ENCODE measurements at regions not wholly inside any gene's neighbourhood (a gene's known extent, or its start where the extent isn't known, plus 50 kb on each side); places are given as distances from the start of the nearest gene placed in this dataset.

- Histone ChIP-seq H3K9me3 (ENCODE audit: low read depth) (no peaks in the 10 kb centered on the region), H3K79me2 (ENCODE audit: insufficient read depth) (no peaks in the 10 kb centered on the region), H3K9me2 (ENCODE audit: insufficient read depth) (no peaks in the 10 kb centered on the region), H3K36me3 (ENCODE audit: low read depth) (no peaks in the 10 kb centered on the region), H3K4me1 (ENCODE audit: insufficient read depth) (peaks cover 6% of the 10 kb centered on the region; the same call in 1 of the 2 replicates), H3K27me3 (replicated peaks; ENCODE audit: insufficient read depth) (no peaks in the 10 kb centered on the region), H4K20me1 (ENCODE audit: insufficient read depth) (no peaks in the 10 kb centered on the region), H2AFZ (no peak overlapping the region), H3K4me2 (ENCODE audit: unreplicated experiment) (no peak overlapping the region), H3K27ac (no peak overlapping the region), H3K9ac (no peak overlapping the region), H3K4me3 (no peak overlapping the region), H3F3A (ENCODE audit: insufficient read depth) (no peaks in the 10 kb centered on the region)
- WGBS, 2 experiments (ENCODE audit: low coverage in 1 of 2, low lambda C conversion rate in 2 of 2, missing lambda C conversion rate in 2 of 2): 62 to 69% methylated on average over 2 of the region's 2 CpGs
- TF ChIP-seq EZH2 (IDR thresholded peaks at IDR 0.05; ENCODE audit: insufficient read depth, poor library complexity, severe bottlenecking) (no peak), EZH2phosphoT487 (IDR thresholded peaks at IDR 0.05; ENCODE audit: insufficient read depth, low read depth) (no peak)
- DNase-seq: peak; percentile 62
- in situ Hi-C loops (cut with MboI): no loop called here
Measured at GRCh38 chr4:138616775-138617174, 374.6 kb upstream of the SLC7A11 start.

- no peaks in the 10 kb centered on the region for H3K79me2 ChIP-seq (ENCODE audit: insufficient read depth)
Measured at GRCh38 chr4:138614398-138615142, 372.4 kb upstream of the SLC7A11 start.

GRCh38 chr4:138612428-138612827 lies 370.3 kb upstream of the SLC7A11 start:
- no peak overlapping the region for H3K9ac ChIP-seq
- H3F3A ChIP-seq (ENCODE audit: insufficient read depth): peaks cover 14% of the 10 kb centered on the region
- no peak for DNase-seq
- H4K20me1 ChIP-seq (ENCODE audit: insufficient read depth): no peaks in the 10 kb centered on the region
- H3K79me2 ChIP-seq (ENCODE audit: insufficient read depth): no peaks in the 10 kb centered on the region
- 95 to 100% methylated on average over 1 of the region's 1 CpG for WGBS, 2 experiments (ENCODE audit: low coverage in 1 of 2, low lambda C conversion rate in 2 of 2, missing lambda C conversion rate in 2 of 2)
- no peaks in the 10 kb centered on the region for H3K27me3 ChIP-seq (replicated peaks; ENCODE audit: insufficient read depth)
- peaks cover 24% of the 10 kb centered on the region for H3K4me1 ChIP-seq (ENCODE audit: insufficient read depth)
- no peaks in the 10 kb centered on the region for H3K36me3 ChIP-seq (ENCODE audit: low read depth)
- no peak overlapping the region for H3K4me3 ChIP-seq
- no peak for TF ChIP-seq EZH2 (IDR thresholded peaks at IDR 0.05; ENCODE audit: insufficient read depth, poor library complexity, severe bottlenecking)
- TF ChIP-seq EZH2phosphoT487 (IDR thresholded peaks at IDR 0.05; ENCODE audit: insufficient read depth, low read depth): no peak
- in situ Hi-C loops (cut with MboI): no loop called here
- no peak overlapping the region for H2AFZ ChIP-seq
- H3K9me3 ChIP-seq (ENCODE audit: low read depth): no peaks in the 10 kb centered on the region
- no peak overlapping the region for H3K27ac ChIP-seq
- no peak overlapping the region for H3K4me2 ChIP-seq (ENCODE audit: unreplicated experiment)
- H3K9me2 ChIP-seq (ENCODE audit: insufficient read depth): no peaks in the 10 kb centered on the region

More at GRCh38 chr4:138614398-138615142, 372.4 kb upstream of the SLC7A11 start:
- no peaks in the 10 kb centered on the region for H3K36me3 ChIP-seq (ENCODE audit: low read depth)
- H3K9me3 ChIP-seq (ENCODE audit: low read depth): no peaks in the 10 kb centered on the region
- H3K27ac ChIP-seq: no peak overlapping the region
- no peak overlapping the region for H3K4me2 ChIP-seq (ENCODE audit: unreplicated experiment)
- 78 to 84% methylated on average over 3 of the region's 3 CpGs for WGBS, 2 experiments (ENCODE audit: low coverage in 1 of 2, low lambda C conversion rate in 2 of 2, missing lambda C conversion rate in 2 of 2)
- no peak overlapping the region for H3K4me3 ChIP-seq
- no peaks in the 10 kb centered on the region for H4K20me1 ChIP-seq (ENCODE audit: insufficient read depth)
- H3K4me1 ChIP-seq (ENCODE audit: insufficient read depth): peaks cover 20% of the 10 kb centered on the region
- DNase-seq: no peak
- no peak overlapping the region for H2AFZ ChIP-seq
- no peak for TF ChIP-seq EZH2 (IDR thresholded peaks at IDR 0.05; ENCODE audit: insufficient read depth, poor library complexity, severe bottlenecking)
- no peak for TF ChIP-seq EZH2phosphoT487 (IDR thresholded peaks at IDR 0.05; ENCODE audit: insufficient read depth, low read depth)
- H3K9ac ChIP-seq: no peak overlapping the region
- H3F3A ChIP-seq (ENCODE audit: insufficient read depth): peaks cover 14% of the 10 kb centered on the region
- in situ Hi-C loops (cut with MboI): no loop called here
- H3K9me2 ChIP-seq (ENCODE audit: insufficient read depth): no peaks in the 10 kb centered on the region
- H3K27me3 ChIP-seq (replicated peaks; ENCODE audit: insufficient read depth): no peaks in the 10 kb centered on the region

- Histone ChIP-seq H4K20me1 (ENCODE audit: insufficient read depth) (no peaks in the 10 kb centered on the region), H3K79me2 (ENCODE audit: insufficient read depth) (no peaks in the 10 kb centered on the region), H3K27ac (no peak overlapping the region), H3K9me3 (ENCODE audit: low read depth) (no peaks in the 10 kb centered on the region), H2AFZ (no peak overlapping the region), H3K27me3 (replicated peaks; ENCODE audit: insufficient read depth) (no peaks in the 10 kb centered on the region), H3K4me2 (ENCODE audit: unreplicated experiment) (no peak overlapping the region), H3K36me3 (ENCODE audit: low read depth) (no peaks in the 10 kb centered on the region), H3K9me2 (ENCODE audit: insufficient read depth) (no peaks in the 10 kb centered on the region), H3K9ac (no peak overlapping the region), H3F3A (ENCODE audit: insufficient read depth) (peaks cover 14% of the 10 kb centered on the region), H3K4me3 (no peak overlapping the region), H3K4me1 (ENCODE audit: insufficient read depth) (peaks cover 18% of the 10 kb centered on the region)
- 77 to 80% methylated on average over 2 of the region's 2 CpGs for WGBS, 2 experiments (ENCODE audit: low coverage in 1 of 2, low lambda C conversion rate in 2 of 2, missing lambda C conversion rate in 2 of 2)
- TF ChIP-seq EZH2phosphoT487 (IDR thresholded peaks at IDR 0.05; ENCODE audit: insufficient read depth, low read depth): no peak
- TF ChIP-seq EZH2 (IDR thresholded peaks at IDR 0.05; ENCODE audit: insufficient read depth, poor library complexity, severe bottlenecking): no peak
- in situ Hi-C loops (cut with MboI): no loop called here
- no peak for DNase-seq
Measured at GRCh38 chr4:138611721-138612120, 369.6 kb upstream of the SLC7A11 start.

Measured in GM23248 (cell line).